Calu3 (cell line): ENCODE measurements at regions not wholly inside any gene's neighbourhood (a gene's known extent, or its start where the extent isn't known, plus 50 kb on each side); places are given as distances from the start of the nearest gene placed in this dataset.
A peak's percentile ranks its signal among the peaks of the same experiment; 100 is the strongest.

Experiments used
- BruUV-seq: library from RNA; stranded (reverse); fragments of 400-500 nt; replicated peaks from 2 replicates; lab custom pipeline; 2021; lab: Mats Ljungman, UMichigan
- CTCF ChIA-PET: fragments of 300-600 bp; sonication (Branson Sonifier 250); formaldehyde crosslinking; loops from one replicate; lab custom pipeline; 2022; ENCODE audit warnings: antibody characterized with exemption; lab: Charles Lee
- DNase-seq: peaks from one replicate; pipeline ENCODE4 v3.0.0; 2022
- H3K27ac Mint-ChIP-seq: one replicate; pipeline ENCODE4 v1.8.0; 2022; ENCODE audit warnings: mixed read lengths; ENCODE audit not compliant: unreplicated experiment
- H3K27me3 Mint-ChIP-seq: one replicate; pipeline ENCODE4 v1.8.0; 2022; ENCODE audit warnings: mixed read lengths; ENCODE audit not compliant: unreplicated experiment
- H3K36me3 Mint-ChIP-seq: one replicate; pipeline ENCODE4 v1.8.0; 2022; ENCODE audit warnings: mild to moderate bottlenecking, moderate library complexity, mixed read lengths; ENCODE audit not compliant: insufficient read depth, unreplicated experiment
- H3K4me1 Mint-ChIP-seq: one replicate; pipeline ENCODE4 v1.8.0; 2022; ENCODE audit warnings: mild to moderate bottlenecking, low read depth, mixed read lengths; ENCODE audit not compliant: unreplicated experiment
- H3K4me3 Mint-ChIP-seq: one replicate; pipeline ENCODE4 v1.8.0; 2022; ENCODE audit warnings: mild to moderate bottlenecking, low read depth, moderate library complexity, mixed read lengths; ENCODE audit not compliant: unreplicated experiment
- H3K9me3 Mint-ChIP-seq: one replicate; pipeline ENCODE4 v1.8.0; 2022; ENCODE audit warnings: low read depth, mixed read lengths; ENCODE audit not compliant: unreplicated experiment
- intact Hi-C: fragments of 100-400 bp; cut with micrococcal nuclease; formaldehyde crosslinking; loops from one replicate; pipeline ENCODE4 v1.10.0; 2022; ENCODE audit not compliant: unreplicated experiment
- TF ChIP-seq, protein P1 (sequence below): fragments of 200-600 bp; IDR thresholded peaks from one replicate; pipeline ENCODE4 v1.8.0; 2022; ENCODE audit warnings: antibody characterized with exemption; ENCODE audit not compliant: unreplicated experiment

DNA sequence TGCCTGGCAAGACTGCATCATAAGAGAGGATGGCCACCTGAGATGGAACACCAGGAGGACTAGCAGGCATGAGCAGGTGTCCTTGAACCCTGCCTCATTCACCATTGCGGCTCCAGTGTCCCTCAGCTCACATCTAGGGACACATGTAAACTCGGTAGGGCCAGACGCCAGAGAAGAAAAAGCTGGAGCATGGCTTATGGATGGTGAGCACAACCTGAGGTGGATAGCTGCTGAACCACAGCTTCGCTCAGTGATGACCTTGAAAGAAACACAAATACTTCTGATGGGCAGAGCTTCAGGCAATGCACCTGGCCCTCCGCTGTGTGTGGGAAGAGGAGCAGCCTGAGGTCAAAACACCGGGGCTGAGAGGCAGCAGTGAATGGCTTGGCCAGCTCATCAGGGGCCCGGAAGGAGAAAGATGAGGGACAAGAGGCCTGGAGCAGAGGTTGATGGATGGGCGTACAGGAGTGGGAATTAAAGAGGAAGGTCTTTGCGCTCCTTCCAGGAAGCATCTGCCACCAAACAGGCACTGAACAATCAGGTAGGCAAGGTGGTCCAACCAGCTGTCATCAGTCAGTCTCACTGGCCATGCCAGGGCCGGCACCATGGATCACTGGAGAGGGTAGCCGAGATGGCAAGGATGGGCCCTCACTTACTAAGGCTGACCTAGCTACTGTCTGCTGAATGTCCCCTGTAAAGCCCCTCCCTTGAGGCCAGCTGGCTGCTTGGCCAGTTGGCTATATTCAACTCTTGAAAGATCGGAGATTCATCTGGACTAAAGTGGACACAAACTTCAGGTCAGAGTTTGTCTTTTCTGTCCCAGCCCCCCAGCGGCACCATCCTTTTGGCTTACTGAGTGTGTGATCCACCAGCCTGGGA, 89.7 kb downstream of the MYEOV start:
- intact Hi-C loops, result no loop called here
- BruUV-seq, result no TSS peak
- CTCF ChIA-PET, result no interaction called here
- H3K27ac Mint-ChIP-seq, result peak overlapping the region; percentile 34
- H3K27me3 Mint-ChIP-seq, result no peaks in the 10 kb centered on the region
- no peak overlapping the region for H3K4me3 Mint-ChIP-seq
- TF ChIP-seq, protein P1, sequence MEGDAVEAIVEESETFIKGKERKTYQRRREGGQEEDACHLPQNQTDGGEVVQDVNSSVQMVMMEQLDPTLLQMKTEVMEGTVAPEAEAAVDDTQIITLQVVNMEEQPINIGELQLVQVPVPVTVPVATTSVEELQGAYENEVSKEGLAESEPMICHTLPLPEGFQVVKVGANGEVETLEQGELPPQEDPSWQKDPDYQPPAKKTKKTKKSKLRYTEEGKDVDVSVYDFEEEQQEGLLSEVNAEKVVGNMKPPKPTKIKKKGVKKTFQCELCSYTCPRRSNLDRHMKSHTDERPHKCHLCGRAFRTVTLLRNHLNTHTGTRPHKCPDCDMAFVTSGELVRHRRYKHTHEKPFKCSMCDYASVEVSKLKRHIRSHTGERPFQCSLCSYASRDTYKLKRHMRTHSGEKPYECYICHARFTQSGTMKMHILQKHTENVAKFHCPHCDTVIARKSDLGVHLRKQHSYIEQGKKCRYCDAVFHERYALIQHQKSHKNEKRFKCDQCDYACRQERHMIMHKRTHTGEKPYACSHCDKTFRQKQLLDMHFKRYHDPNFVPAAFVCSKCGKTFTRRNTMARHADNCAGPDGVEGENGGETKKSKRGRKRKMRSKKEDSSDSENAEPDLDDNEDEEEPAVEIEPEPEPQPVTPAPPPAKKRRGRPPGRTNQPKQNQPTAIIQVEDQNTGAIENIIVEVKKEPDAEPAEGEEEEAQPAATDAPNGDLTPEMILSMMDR, result no peak
- H3K9me3 Mint-ChIP-seq, result peaks cover 8% of the 10 kb centered on the region
- DNase-seq, result no peak
- H3K4me1 Mint-ChIP-seq, result peaks cover 18% of the 10 kb centered on the region
- peaks cover 12% of the 10 kb centered on the region for H3K36me3 Mint-ChIP-seq

DNA sequence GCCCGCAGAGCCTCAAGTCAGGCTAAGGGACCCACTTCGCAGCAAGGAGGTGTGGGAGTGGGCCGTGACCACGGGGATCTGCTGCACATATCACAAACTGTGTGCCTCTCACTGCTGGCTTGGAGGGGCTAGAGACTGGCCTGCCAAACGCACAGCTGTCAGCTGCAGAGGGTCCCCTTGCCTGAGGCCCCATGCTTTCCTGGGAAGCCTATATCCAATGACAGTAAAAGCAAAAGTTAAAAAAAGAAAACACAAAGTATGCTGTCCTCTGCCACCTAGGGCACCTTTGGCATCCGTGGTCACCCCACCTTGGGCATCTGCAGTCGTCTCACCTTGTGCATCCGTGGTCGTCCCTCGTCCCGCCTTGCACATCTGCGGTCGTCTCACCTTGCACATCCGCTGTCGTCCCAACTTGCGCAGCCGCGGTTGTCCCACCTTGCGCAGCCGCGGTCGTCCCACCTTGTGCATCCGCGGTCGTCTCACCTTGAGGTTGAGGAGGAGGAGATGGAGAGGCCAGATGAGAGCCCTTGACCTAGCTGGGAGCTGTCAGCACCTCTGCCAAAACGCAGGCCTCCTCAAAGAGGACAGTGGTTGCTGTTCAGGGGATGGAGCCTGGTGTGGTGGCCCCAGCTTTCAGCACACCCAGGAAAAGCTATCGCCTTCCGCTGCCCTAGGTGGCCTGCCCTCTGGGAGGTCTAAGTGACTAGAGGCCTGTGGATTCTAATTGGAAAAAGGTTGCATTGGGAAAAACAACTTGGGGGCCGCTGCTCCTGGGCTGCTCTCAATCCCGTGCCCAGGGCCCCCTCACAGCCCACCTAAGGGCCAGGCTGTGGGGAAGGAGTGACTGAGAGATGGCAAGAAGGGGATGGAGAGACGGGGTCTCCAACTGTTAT, 90.5 kb downstream of the MYEOV start:
- intact Hi-C loops, result no loop called here
- TF ChIP-seq, protein P1, result no peak
- no peak for DNase-seq
- CTCF ChIA-PET, result no interaction called here
- no peak overlapping the region for H3K27ac Mint-ChIP-seq
- H3K9me3 Mint-ChIP-seq, result peaks cover 8% of the 10 kb centered on the region
- BruUV-seq, result no TSS peak
- H3K4me1 Mint-ChIP-seq, result peaks cover 24% of the 10 kb centered on the region
- peaks cover 6% of the 10 kb centered on the region for H3K36me3 Mint-ChIP-seq
- H3K27me3 Mint-ChIP-seq, result no peaks in the 10 kb centered on the region
- no peak overlapping the region for H3K4me3 Mint-ChIP-seq

DNA sequence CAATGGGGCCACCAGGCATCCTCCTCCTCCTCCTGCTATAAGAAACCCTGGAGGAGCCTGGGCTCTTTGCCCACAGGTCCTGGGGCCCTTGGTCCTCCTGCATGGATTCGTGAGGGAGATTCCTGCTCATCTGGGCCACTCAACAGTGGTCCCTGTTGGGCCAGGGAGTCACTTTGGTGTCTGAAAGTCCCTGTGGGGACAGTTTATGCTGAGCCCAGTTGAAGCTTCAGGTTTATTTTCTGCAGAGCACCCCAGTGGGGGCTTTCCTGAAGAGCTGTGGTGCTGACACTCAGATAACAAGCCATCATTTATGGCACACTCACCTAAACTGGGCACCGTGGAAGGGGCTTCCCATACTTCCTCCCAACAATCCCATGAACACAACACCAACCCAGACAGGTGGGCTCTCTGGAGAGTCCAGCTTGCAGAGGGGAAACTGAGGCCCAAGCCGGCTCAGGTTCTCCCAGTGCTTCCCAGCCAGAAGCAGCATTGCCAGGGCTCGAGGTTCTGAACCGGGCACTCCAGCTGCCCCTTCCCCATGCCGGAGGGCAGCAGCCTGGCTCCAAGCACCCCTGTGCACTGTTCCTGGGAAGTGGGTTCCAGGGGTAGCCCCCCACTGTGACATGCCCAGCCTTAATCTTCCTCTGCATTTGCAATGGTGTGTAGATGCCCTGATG, 91.3 kb downstream of the MYEOV start:
- no peak overlapping the region for H3K27ac Mint-ChIP-seq
- peaks cover 24% of the 10 kb centered on the region for H3K4me1 Mint-ChIP-seq
- intact Hi-C loops, result no loop called here
- H3K9me3 Mint-ChIP-seq, result peaks cover 8% of the 10 kb centered on the region
- no peak for DNase-seq
- no TSS peak for BruUV-seq
- TF ChIP-seq, protein P1, result no peak
- H3K36me3 Mint-ChIP-seq, result peaks cover 11% of the 10 kb centered on the region
- no peak overlapping the region for H3K4me3 Mint-ChIP-seq
- CTCF ChIA-PET, result no interaction called here
- no peaks in the 10 kb centered on the region for H3K27me3 Mint-ChIP-seq

DNA sequence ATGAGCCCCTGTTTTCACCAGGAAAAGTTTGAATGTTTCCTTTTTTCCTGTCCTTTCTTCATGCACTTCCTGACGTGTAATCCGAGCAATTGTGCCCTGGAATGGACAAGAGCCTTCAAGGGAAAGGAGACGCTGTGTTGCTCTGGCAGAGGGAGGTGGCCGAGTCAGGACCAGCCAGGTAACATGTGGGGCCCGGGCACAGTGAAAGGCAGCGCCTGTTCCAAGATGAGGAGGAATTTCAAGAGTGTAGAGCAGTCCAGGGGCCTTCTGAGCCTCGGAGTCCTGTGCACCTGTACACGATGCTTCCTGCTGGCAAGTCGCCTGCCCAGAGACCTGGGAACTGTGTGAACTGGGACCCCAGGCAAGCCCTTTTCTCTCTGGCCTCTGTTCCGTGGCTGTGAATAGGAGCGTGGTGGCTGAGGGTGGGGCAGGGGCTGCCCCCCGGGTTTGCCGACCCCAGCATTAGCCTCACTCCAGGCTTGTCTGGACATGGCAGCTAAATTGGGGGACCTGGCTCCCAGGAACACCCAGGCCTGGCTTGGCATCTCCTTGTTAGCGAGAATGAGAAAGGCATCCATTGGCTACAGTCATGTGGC, 92.0 kb downstream of the MYEOV start:
- H3K9me3 Mint-ChIP-seq, result peaks cover 8% of the 10 kb centered on the region
- peaks cover 17% of the 10 kb centered on the region for H3K36me3 Mint-ChIP-seq
- BruUV-seq, result no TSS peak

More for the DNA sequence above, 92.0 kb downstream of the MYEOV start:
- intact Hi-C loops, result no loop called here
- H3K27me3 Mint-ChIP-seq, result no peaks in the 10 kb centered on the region
- peaks cover 24% of the 10 kb centered on the region for H3K4me1 Mint-ChIP-seq
- DNase-seq, result no peak
- CTCF ChIA-PET, result no interaction called here
- no peak overlapping the region for H3K27ac Mint-ChIP-seq
- TF ChIP-seq, protein P1, result no peak
- no peak overlapping the region for H3K4me3 Mint-ChIP-seq
